ENCODE measurements at regions not wholly inside any gene's neighbourhood (a gene's known extent, or its start where the extent isn't known, plus 50 kb on each side); places are given as distances from the start of the nearest gene placed in this dataset.

GRCh38 chr3:102085431-102086176, 236.3 kb downstream of the NFKBIZ start:
- TF ChIP-seq CTCF (IDR thresholded peaks at IDR 0.05 in 4 of 5, conservative IDR thresholded peaks at IDR 0.05 in 1 of 5) (no peak), POLR2A (IDR thresholded peaks at IDR 0.05) (no peak)

Measured in gastrocnemius medialis (tissue), 4 donors.